ENCODE measurements at regions not wholly inside any gene's neighbourhood (a gene's known extent, or its start where the extent isn't known, plus 50 kb on each side); places are given as distances from the start of the nearest gene placed in this dataset.

DNA sequence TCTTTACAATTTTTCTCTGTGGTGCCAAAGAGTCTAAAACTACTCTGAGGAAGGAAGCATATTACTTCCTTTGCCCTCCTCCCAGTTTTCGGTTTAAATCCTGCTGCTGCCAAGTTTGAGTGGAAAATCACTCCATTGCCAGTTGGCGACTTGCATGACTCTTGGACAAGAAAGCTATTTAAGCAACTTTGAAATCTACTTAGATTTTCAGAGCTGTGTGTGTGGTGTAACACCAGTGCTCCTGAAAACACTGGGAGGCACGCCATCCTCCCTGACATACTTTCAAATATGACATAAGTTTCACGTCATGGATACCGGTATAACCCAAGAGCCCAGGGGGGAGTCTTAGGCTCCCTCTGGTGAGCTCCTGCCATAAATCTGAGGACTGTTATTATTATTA lies 83.5 kb upstream of the RIOK2 start (continued):
- no peak for TF ChIP-seq PHF8 (conservative IDR thresholded peaks at IDR 0.05; ENCODE audit: low read depth, low read length)
- no peak for TF ChIP-seq KDM1A (IDR thresholded peaks at IDR 0.05; ENCODE audit: borderline replicate concordance, low read length)
- no peak for TF ChIP-seq CBX8 (IDR thresholded peaks at IDR 0.05; ENCODE audit: borderline replicate concordance, low read depth, low read length)
- TF ChIP-seq POLR2AphosphoS5 (IDR thresholded peaks at IDR 0.05; ENCODE audit: low read depth, low read length), result no peak
- TF ChIP-seq, protein P1, sequence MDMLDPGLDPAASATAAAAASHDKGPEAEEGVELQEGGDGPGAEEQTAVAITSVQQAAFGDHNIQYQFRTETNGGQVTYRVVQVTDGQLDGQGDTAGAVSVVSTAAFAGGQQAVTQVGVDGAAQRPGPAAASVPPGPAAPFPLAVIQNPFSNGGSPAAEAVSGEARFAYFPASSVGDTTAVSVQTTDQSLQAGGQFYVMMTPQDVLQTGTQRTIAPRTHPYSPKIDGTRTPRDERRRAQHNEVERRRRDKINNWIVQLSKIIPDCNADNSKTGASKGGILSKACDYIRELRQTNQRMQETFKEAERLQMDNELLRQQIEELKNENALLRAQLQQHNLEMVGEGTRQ (IDR thresholded peaks at IDR 0.05; ENCODE audit: low read length), result no peak

Measured in H1 (cell line).